HepG2 (cell line): ENCODE measurements at regions not wholly inside any gene's neighbourhood (a gene's known extent, or its start where the extent isn't known, plus 50 kb on each side); places are given as distances from the start of the nearest gene placed in this dataset.

Experiments used
- POLR2A ChIP-seq, 2 experiments: IDR thresholded peaks; 2 replicates each; pipeline ENCODE4 v1.6.1; 2011; ENCODE audit warnings: low read depth in 2 of 2, low read length in 2 of 2, mild to moderate bottlenecking in 1 of 2, moderate library complexity in 1 of 2; ENCODE audit not compliant: insufficient read depth in 1 of 2
- RFXAP ChIP-seq: sonication (generic); formaldehyde crosslinking; IDR thresholded peaks from 2 replicates; pipeline ENCODE4 v1.4.0; 2020; ENCODE audit warnings: missing genetic modification reagents, borderline replicate concordance
- TF ChIP-seq, protein P1 (sequence below): sonication (generic); formaldehyde crosslinking; IDR thresholded peaks from 2 replicates; pipeline ENCODE4 v1.4.0; 2020; ENCODE audit warnings: mild to moderate bottlenecking, missing genetic modification reagents, borderline replicate concordance

- TF ChIP-seq POLR2A (IDR thresholded peaks at IDR 0.05; ENCODE audit: insufficient read depth in 1 of 2, low read depth in 2 of 2, low read length in 2 of 2) (no peak), RFXAP (no peak)
- TF ChIP-seq, protein P1, sequence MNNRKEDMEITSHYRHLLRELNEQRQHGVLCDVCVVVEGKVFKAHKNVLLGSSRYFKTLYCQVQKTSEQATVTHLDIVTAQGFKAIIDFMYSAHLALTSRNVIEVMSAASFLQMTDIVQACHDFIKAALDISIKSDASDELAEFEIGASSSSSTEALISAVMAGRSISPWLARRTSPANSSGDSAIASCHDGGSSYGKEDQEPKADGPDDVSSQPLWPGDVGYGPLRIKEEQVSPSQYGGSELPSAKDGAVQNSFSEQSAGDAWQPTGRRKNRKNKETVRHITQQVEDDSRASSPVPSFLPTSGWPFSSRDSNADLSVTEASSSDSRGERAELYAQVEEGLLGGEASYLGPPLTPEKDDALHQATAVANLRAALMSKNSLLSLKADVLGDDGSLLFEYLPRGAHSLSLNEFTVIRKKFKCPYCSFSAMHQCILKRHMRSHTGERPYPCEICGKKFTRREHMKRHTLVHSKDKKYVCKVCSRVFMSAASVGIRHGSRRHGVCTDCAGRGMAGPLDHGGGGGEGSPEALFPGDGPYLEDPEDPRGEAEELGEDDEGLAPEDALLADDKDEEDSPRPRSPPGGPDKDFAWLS (CRISPR knock-in tag) = no peak
Measured at GRCh38 chr20:51244466-51244865, 221.6 kb upstream of the KCNG1 start.
